ENCODE measurements at regions not wholly inside any gene's neighbourhood (a gene's known extent, or its start where the extent isn't known, plus 50 kb on each side); places are given as distances from the start of the nearest gene placed in this dataset.

- ATAC-seq (ENCODE audit: low read depth in 2 of 2): no peak
- Mint-ChIP-seq H3K4me3 (no peak overlapping the region), H3K27ac (no peak overlapping the region)
These were observed 207.0 kb upstream of the ZNF462 start for GRCh38 chr9:106655966-106656365.

GRCh38 chr9:106657926-106658325 is 205.0 kb upstream of the ZNF462 start:
- ATAC-seq (ENCODE audit: low read depth in 2 of 2): no peak
- no peak overlapping the region for H3K27ac Mint-ChIP-seq
- DNase-seq: no peak
- peaks cover 0 to 11% (median 3%) of the 10 kb centered on the region in 7 donors for H3K9me3 Mint-ChIP-seq
- no peaks in the 10 kb centered on the region for H3K4me1 Mint-ChIP-seq
- no peaks in the 10 kb centered on the region for H3K36me3 Mint-ChIP-seq
- no peaks in the 10 kb centered on the region for H3K27me3 Mint-ChIP-seq
- no peak overlapping the region for H3K4me3 Mint-ChIP-seq

More at GRCh38 chr9:106655966-106656365, 207.0 kb upstream of the ZNF462 start:
- Mint-ChIP-seq H3K27me3 (no peaks in the 10 kb centered on the region), H3K4me1 (no peaks in the 10 kb centered on the region), H3K36me3 (no peaks in the 10 kb centered on the region), H3K9me3 (peaks cover 0 to 11% (median 3%) of the 10 kb centered on the region in 7 donors)
- no peak for DNase-seq

- DNase-seq: no peak
- Mint-ChIP-seq H3K27ac (no peak overlapping the region), H3K27me3 (no peaks in the 10 kb centered on the region), H3K4me3 (no peak overlapping the region), H3K9me3 (peaks cover 0 to 7% (median 0%) of the 10 kb centered on the region in 7 donors), H3K36me3 (no peaks in the 10 kb centered on the region), H3K4me1 (no peaks in the 10 kb centered on the region)
- ATAC-seq (ENCODE audit: low read depth in 2 of 2): no peak
These were observed 194.4 kb upstream of the ZNF462 start for GRCh38 chr9:106668534-106668933.

- DNase-seq (no peak), ATAC-seq (ENCODE audit: low read depth in 2 of 2) (no peak)
- no peak overlapping the region for H3K4me3 Mint-ChIP-seq
- H3K27ac Mint-ChIP-seq: no peak overlapping the region
- no peaks in the 10 kb centered on the region for H3K36me3 Mint-ChIP-seq
- peaks cover 0 to 7% (median 0%) of the 10 kb centered on the region in 7 donors for H3K9me3 Mint-ChIP-seq
- no peaks in the 10 kb centered on the region for H3K27me3 Mint-ChIP-seq
- H3K4me1 Mint-ChIP-seq: no peaks in the 10 kb centered on the region
These were observed 193.1 kb upstream of the ZNF462 start for GRCh38 chr9:106669835-106670234.

GRCh38 chr9:106670418-106670817 is 192.5 kb upstream of the ZNF462 start:
- ATAC-seq (ENCODE audit: low read depth in 2 of 2) (no peak), DNase-seq (no peak)
- no peaks in the 10 kb centered on the region for H3K36me3 Mint-ChIP-seq
- no peak overlapping the region for H3K4me3 Mint-ChIP-seq
- no peaks in the 10 kb centered on the region for H3K27me3 Mint-ChIP-seq
- no peak overlapping the region for H3K27ac Mint-ChIP-seq
- H3K4me1 Mint-ChIP-seq: no peaks in the 10 kb centered on the region
- H3K9me3 Mint-ChIP-seq: peaks cover 0 to 12% (median 0%) of the 10 kb centered on the region in 7 donors

- no peaks in the 10 kb centered on the region for H3K36me3 Mint-ChIP-seq
- ATAC-seq (ENCODE audit: low read depth in 2 of 2) (no peak), DNase-seq (no peak)
- H3K9me3 Mint-ChIP-seq: peaks cover 0 to 10% (median 0%) of the 10 kb centered on the region in 7 donors
- H3K27ac Mint-ChIP-seq: no peak overlapping the region
- H3K27me3 Mint-ChIP-seq: no peaks in the 10 kb centered on the region
- no peaks in the 10 kb centered on the region for H3K4me1 Mint-ChIP-seq
- H3K4me3 Mint-ChIP-seq: no peak overlapping the region
These were observed 187.2 kb upstream of the ZNF462 start for GRCh38 chr9:106675780-106676179.

GRCh38 chr9:106677374-106677773 is 185.6 kb upstream of the ZNF462 start:
- Mint-ChIP-seq H3K9me3 (peaks cover 0 to 12% (median 0%) of the 10 kb centered on the region in 7 donors), H3K4me1 (no peaks in the 10 kb centered on the region), H3K27ac (no peak overlapping the region), H3K4me3 (no peak overlapping the region), H3K27me3 (no peaks in the 10 kb centered on the region), H3K36me3 (no peaks in the 10 kb centered on the region)
- no peak for ATAC-seq (ENCODE audit: low read depth in 2 of 2)
- no peak for DNase-seq

- ATAC-seq (ENCODE audit: low read depth in 2 of 2): no peak
- Mint-ChIP-seq H3K9me3 (peaks cover 0 to 12% (median 0%) of the 10 kb centered on the region in 7 donors), H3K36me3 (no peaks in the 10 kb centered on the region), H3K27me3 (no peaks in the 10 kb centered on the region), H3K4me3 (no peak overlapping the region), H3K27ac (no peak overlapping the region), H3K4me1 (no peaks in the 10 kb centered on the region)
- DNase-seq: no peak
These were observed 185.1 kb upstream of the ZNF462 start for GRCh38 chr9:106677830-106678229.

GRCh38 chr9:106678273-106678672 is 184.7 kb upstream of the ZNF462 start:
- no peak for DNase-seq
- no peak for ATAC-seq (ENCODE audit: low read depth in 2 of 2)
- Mint-ChIP-seq H3K27me3 (no peaks in the 10 kb centered on the region), H3K36me3 (no peaks in the 10 kb centered on the region), H3K4me3 (no peak overlapping the region), H3K9me3 (peaks cover 0 to 12% (median 0%) of the 10 kb centered on the region in 7 donors), H3K27ac (no peak overlapping the region), H3K4me1 (no peaks in the 10 kb centered on the region)

GRCh38 chr9:106682420-106682819 is 180.5 kb upstream of the ZNF462 start:
- Mint-ChIP-seq H3K27me3 (peaks cover 0 to 5% (median 0%) of the 10 kb centered on the region in 3 donors), H3K36me3 (no peaks in the 10 kb centered on the region), H3K27ac (no peak overlapping the region), H3K4me3 (no peak overlapping the region), H3K4me1 (no peaks in the 10 kb centered on the region), H3K9me3 (peaks cover 0 to 6% (median 0%) of the 10 kb centered on the region in 7 donors)
- ATAC-seq (ENCODE audit: low read depth in 2 of 2): no peak
- DNase-seq: no peak

GRCh38 chr9:106683454-106683853 is 179.5 kb upstream of the ZNF462 start:
- no peaks in the 10 kb centered on the region for H3K4me1 Mint-ChIP-seq
- no peak overlapping the region for H3K27ac Mint-ChIP-seq
- no peak overlapping the region for H3K4me3 Mint-ChIP-seq
- DNase-seq: no peak
- peaks cover 0 to 5% (median 0%) of the 10 kb centered on the region in 3 donors for H3K27me3 Mint-ChIP-seq
- no peaks in the 10 kb centered on the region for H3K36me3 Mint-ChIP-seq
- peaks cover 0 to 6% (median 0%) of the 10 kb centered on the region in 7 donors for H3K9me3 Mint-ChIP-seq
- no peak for ATAC-seq (ENCODE audit: low read depth in 2 of 2)

- ATAC-seq (ENCODE audit: low read depth in 2 of 2) (no peak), DNase-seq (no peak)
- Mint-ChIP-seq H3K27ac (no peak overlapping the region), H3K36me3 (no peaks in the 10 kb centered on the region), H3K4me3 (no peak overlapping the region), H3K4me1 (no peaks in the 10 kb centered on the region), H3K9me3 (peaks cover 0 to 6% (median 0%) of the 10 kb centered on the region in 7 donors), H3K27me3 (peaks cover 0 to 5% (median 0%) of the 10 kb centered on the region in 3 donors)
These were observed 177.8 kb upstream of the ZNF462 start for GRCh38 chr9:106684940-106685695.

- no peak for DNase-seq
- Mint-ChIP-seq H3K27me3 (no peaks in the 10 kb centered on the region), H3K9me3 (peaks cover 0 to 3% (median 0%) of the 10 kb centered on the region in 7 donors), H3K4me1 (no peaks in the 10 kb centered on the region), H3K36me3 (no peaks in the 10 kb centered on the region), H3K27ac (no peak overlapping the region), H3K4me3 (no peak overlapping the region)
- no peak for ATAC-seq (ENCODE audit: low read depth in 2 of 2)
These were observed 173.9 kb upstream of the ZNF462 start for GRCh38 chr9:106689089-106689488.

- ATAC-seq (ENCODE audit: low read depth in 2 of 2): no peak
- Mint-ChIP-seq H3K4me3 (no peak overlapping the region), H3K36me3 (no peaks in the 10 kb centered on the region), H3K27ac (no peak overlapping the region), H3K27me3 (no peaks in the 10 kb centered on the region), H3K4me1 (no peaks in the 10 kb centered on the region), H3K9me3 (peaks cover 0 to 3% (median 0%) of the 10 kb centered on the region in 7 donors)
- DNase-seq: no peak
These were observed 171.3 kb upstream of the ZNF462 start for GRCh38 chr9:106691627-106692026.

Measured in naive B cell (primary cell).